ENCODE measurements at regions not wholly inside any gene's neighbourhood (a gene's known extent, or its start where the extent isn't known, plus 50 kb on each side); places are given as distances from the start of the nearest gene placed in this dataset.

- no peak overlapping the region for H3K27ac ChIP-seq (ENCODE audit: low read depth, low read length, poor library complexity, severe bottlenecking)
- no peak for DNase-seq (ENCODE audit: low spot score)
- H4K20me1 ChIP-seq (ENCODE audit: insufficient read depth, low read length): no peaks in the 10 kb centered on the region
- intact Hi-C loops (cut with micrococcal nuclease; ENCODE audit: unreplicated experiment): no loop called here
- no peaks in the 10 kb centered on the region for H3K79me2 ChIP-seq (ENCODE audit: insufficient read depth, low read depth, low read length)
- H3K4me3 ChIP-seq (ENCODE audit: low read depth, low read length, poor library complexity, severe bottlenecking): no peak overlapping the region
- H2AFZ ChIP-seq (ENCODE audit: low read length): no peak overlapping the region
- no peaks in the 10 kb centered on the region for H3K36me3 ChIP-seq (ENCODE audit: insufficient read depth, low read length)
- no peak overlapping the region for H3K4me2 ChIP-seq (ENCODE audit: low read length)
- no peaks in the 10 kb centered on the region for H3K9me2 ChIP-seq (ENCODE audit: insufficient read depth, low read length)
- TF ChIP-seq CTCF (conservative IDR thresholded peaks at IDR 0.05; ENCODE audit: low read length): no peak
- no peak for TF ChIP-seq EZH2phosphoT487 (IDR thresholded peaks at IDR 0.05; ENCODE audit: borderline replicate concordance, low read depth, low read length)
- ChIA-PET CTCF (ENCODE audit: unreplicated experiment) (no interaction called here), POLR2A (interaction anchor here (0.7 kb wide), 1 partner anchor 346 kb away, joined by 3 read pairs; no protein-coding TSS in a partner anchor)
- BruUV-seq (replicated peaks): no TSS peak
- H3K9me3 ChIP-seq (ENCODE audit: low read length): no peaks in the 10 kb centered on the region
- no peaks in the 10 kb centered on the region for H3K4me1 ChIP-seq (ENCODE audit: insufficient read depth, low read length, poor library complexity, severe bottlenecking)
Measured at GRCh38 chr12:28100717-28101116, 89.5 kb upstream of the CCDC91 start.

- TF ChIP-seq EZH2phosphoT487 (IDR thresholded peaks at IDR 0.05; ENCODE audit: borderline replicate concordance, low read depth, low read length): no peak
- no peak for TF ChIP-seq CTCF (conservative IDR thresholded peaks at IDR 0.05; ENCODE audit: low read length)
- no peaks in the 10 kb centered on the region for H4K20me1 ChIP-seq (ENCODE audit: insufficient read depth, low read length)
- ChIA-PET POLR2A (no interaction called here), CTCF (ENCODE audit: unreplicated experiment) (no interaction called here)
- no peak overlapping the region for H3K27ac ChIP-seq (ENCODE audit: low read depth, low read length, poor library complexity, severe bottlenecking)
- no peak overlapping the region for H3K4me2 ChIP-seq (ENCODE audit: low read length)
- no peak overlapping the region for H2AFZ ChIP-seq (ENCODE audit: low read length)
- BruUV-seq (replicated peaks): no TSS peak
- no peaks in the 10 kb centered on the region for H3K79me2 ChIP-seq (ENCODE audit: insufficient read depth, low read depth, low read length)
- no peaks in the 10 kb centered on the region for H3K4me1 ChIP-seq (ENCODE audit: insufficient read depth, low read length, poor library complexity, severe bottlenecking)
- H3K9me3 ChIP-seq (ENCODE audit: low read length): no peaks in the 10 kb centered on the region
- H3K9me2 ChIP-seq (ENCODE audit: insufficient read depth, low read length): no peaks in the 10 kb centered on the region
- DNase-seq (ENCODE audit: low spot score): no peak
- intact Hi-C loops (cut with micrococcal nuclease; ENCODE audit: unreplicated experiment): no loop called here
- no peak overlapping the region for H3K4me3 ChIP-seq (ENCODE audit: low read depth, low read length, poor library complexity, severe bottlenecking)
- H3K36me3 ChIP-seq (ENCODE audit: insufficient read depth, low read length): no peaks in the 10 kb centered on the region
Measured at GRCh38 chr12:28104316-28104715, 85.9 kb upstream of the CCDC91 start.

- ChIA-PET CTCF (ENCODE audit: unreplicated experiment) (no interaction called here), POLR2A (interaction anchor here (0.6 kb wide), 1 partner anchor 451 kb away, joined by 3 read pairs; no protein-coding TSS in a partner anchor)
- Histone ChIP-seq H3K9me3 (ENCODE audit: low read length) (no peaks in the 10 kb centered on the region), H3K27ac (ENCODE audit: low read depth, low read length, poor library complexity, severe bottlenecking) (no peak overlapping the region), H3K4me3 (ENCODE audit: low read depth, low read length, poor library complexity, severe bottlenecking) (no peak overlapping the region), H4K20me1 (ENCODE audit: insufficient read depth, low read length) (no peaks in the 10 kb centered on the region), H3K9me2 (ENCODE audit: insufficient read depth, low read length) (no peaks in the 10 kb centered on the region), H3K36me3 (ENCODE audit: insufficient read depth, low read length) (no peaks in the 10 kb centered on the region), H3K79me2 (ENCODE audit: insufficient read depth, low read depth, low read length) (no peaks in the 10 kb centered on the region), H3K4me2 (ENCODE audit: low read length) (no peak overlapping the region), H2AFZ (ENCODE audit: low read length) (no peak overlapping the region), H3K4me1 (ENCODE audit: insufficient read depth, low read length, poor library complexity, severe bottlenecking) (no peaks in the 10 kb centered on the region)
- intact Hi-C loops (cut with micrococcal nuclease; ENCODE audit: unreplicated experiment): no loop called here
- no peak for TF ChIP-seq EZH2phosphoT487 (IDR thresholded peaks at IDR 0.05; ENCODE audit: borderline replicate concordance, low read depth, low read length)
- no peak for TF ChIP-seq CTCF (conservative IDR thresholded peaks at IDR 0.05; ENCODE audit: low read length)
- no TSS peak for BruUV-seq (replicated peaks)
- DNase-seq (ENCODE audit: low spot score): no peak
Measured at GRCh38 chr12:28104903-28105864, 85.1 kb upstream of the CCDC91 start.

Measured in OCI-LY7 (cell line).